Motor neuron (in vitro differentiated cells): ENCODE measurements at regions not wholly inside any gene's neighbourhood (a gene's known extent, or its start where the extent isn't known, plus 50 kb on each side); places are given as distances from the start of the nearest gene placed in this dataset.
"Not testable (repeated sequence)": the region's sequence is repeated elsewhere in the genome, so short reads cannot be mapped to it uniquely, and the experiment has no call there.

Experiments used
- ATAC-seq, 8 experiments: fragments of 200-7000 bp; cut with Tn5 transposase; replicated peaks in 6 of 8; 2 replicates each; pipeline ENCODE4 v1.8.0; 2021; ENCODE audit warnings: mild to moderate bottlenecking in 8 of 8, moderate library complexity in 8 of 8
- H3K27ac ChIP-seq, 2 donors: fragments of 250-450 bp; sonication (Bioruptor Pico); 2 replicates each; pipeline ENCODE4 v1.9.0; 2021; ENCODE audit warnings: antibody characterized with exemption in 2 of 2, mild to moderate bottlenecking in 2 of 2, moderate library complexity in 1 of 2
- H3K4me1 ChIP-seq, 2 donors: fragments of 250-450 bp; sonication (Bioruptor Pico); replicated peaks in 1 of 2; 2 replicates each; pipeline ENCODE4 v1.6.1; 2021; ENCODE audit warnings: antibody characterized with exemption in 2 of 2, mild to moderate bottlenecking in 2 of 2, moderate library complexity in 1 of 2
- H3K4me3 ChIP-seq, 5 donors: fragments of 250-450 bp; sonication (Bioruptor Pico); 2 replicates each; pipeline ENCODE4 v1.9.0; 2021; ENCODE audit warnings: antibody characterized with exemption in 5 of 5, mild to moderate bottlenecking in 5 of 5, moderate library complexity in 4 of 5
- WGBS, 10 experiments: fragments of 450-650 bp; shearing (Covaris generic); methylation state at CpG; one replicate each; pipeline ENCODE4 v1.0.0; 2022; 5-methylcytosine and 5-hydroxymethylcytosine counted together
- in situ Hi-C, 9 experiments: fragments of 400-800 bp; cut with MboI; loops; one replicate each; pipeline ENCODE4 v1.15.0; 2021; ENCODE audit warnings: low sequenced_read_pairs in 9 of 9, low pct_unique_long_range_greater_than_20kb in 2 of 9; ENCODE audit not compliant: unreplicated experiment in 9 of 9

DNA sequence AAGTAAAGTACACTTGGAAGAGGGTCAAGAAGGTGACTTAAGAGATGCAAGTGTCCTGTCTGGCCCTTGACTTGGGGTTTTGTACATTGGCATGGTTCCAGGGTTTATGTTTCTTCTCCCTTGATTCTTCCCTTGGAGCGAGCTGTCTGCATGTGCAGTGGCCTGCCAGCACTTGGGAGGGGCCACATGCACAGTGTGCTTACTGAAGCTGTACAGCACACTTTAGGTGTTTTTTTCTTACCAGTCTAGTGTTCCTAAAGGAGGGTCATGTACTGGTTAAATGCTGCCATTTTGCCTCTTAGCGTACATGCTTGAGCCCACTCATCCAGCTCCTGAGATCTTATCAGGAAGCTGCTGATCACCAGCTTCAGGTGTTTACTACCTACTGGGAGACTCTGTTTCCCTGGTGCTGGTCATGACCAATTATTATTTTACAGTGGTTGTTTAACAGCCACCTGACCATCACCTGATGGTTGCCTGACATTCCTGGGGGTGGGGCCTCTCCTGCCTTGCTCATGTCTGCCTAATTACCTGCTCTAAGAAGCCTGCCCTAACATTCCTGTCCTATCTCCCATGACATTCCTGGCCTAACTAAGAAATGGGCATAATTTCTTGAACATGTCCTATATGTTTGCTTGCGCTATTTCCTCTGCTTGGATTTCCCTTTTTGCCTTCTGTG, 182.9 kb downstream of the MCHR2 start:
- WGBS, 10 experiments: 31 to 94% (median 80%) methylated on average over 1 to 3 of the region's 3 CpGs; no CpG with 5 or more reads in 1 of the 10 experiments
- Histone ChIP-seq H3K27ac (no peak overlapping the region), H3K4me1 (no peaks in the 10 kb centered on the region), H3K4me3 (no peak overlapping the region)
- in situ Hi-C loops: loop anchor here in 1 of 9 experiments (25.0 kb wide), 1 partner anchor 349 kb away; no protein-coding TSS in a partner anchor
- ATAC-seq: no peak

DNA sequence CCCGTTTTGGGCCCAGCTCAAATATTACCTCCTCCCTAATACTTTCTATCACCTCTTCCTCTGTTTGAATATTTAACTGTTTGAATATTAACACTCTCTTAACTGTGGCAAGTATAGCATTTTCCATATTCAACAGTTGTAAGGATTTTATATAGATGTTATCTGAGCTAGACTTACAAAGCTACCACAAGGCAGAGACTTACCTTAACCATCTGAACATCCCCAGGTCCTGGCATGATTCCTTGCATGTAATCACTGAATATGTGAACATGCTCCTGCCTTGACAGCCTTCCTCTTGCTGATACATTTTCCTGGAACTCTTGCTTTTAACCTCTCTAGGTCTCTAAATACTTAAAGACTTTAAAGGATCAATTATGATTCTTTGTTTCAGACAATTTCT, 182.4 kb downstream of the MCHR2 start:
- ATAC-seq: peak in 2 of 8 experiments; percentile 51 to 64
- 36 to 100% (median 85%) methylated on average over 1 of the region's 1 CpG; no CpG with 5 or more reads in 2 of the 10 experiments for WGBS, 10 experiments
- in situ Hi-C loops: loop anchor here in 1 of 9 experiments (25.0 kb wide), 1 partner anchor 349 kb away; no protein-coding TSS in a partner anchor
- no peaks in the 10 kb centered on the region for H3K4me1 ChIP-seq
- H3K4me3 ChIP-seq: no peak overlapping the region
- no peak overlapping the region for H3K27ac ChIP-seq

GRCh38 chr6:99813565-99813964, 180.5 kb downstream of the MCHR2 start:
- Histone ChIP-seq H3K27ac (no peak overlapping the region), H3K4me3 (no peak overlapping the region), H3K4me1 (no peaks in the 10 kb centered on the region)
- in situ Hi-C loops: loop anchor here in 1 of 9 experiments (25.0 kb wide), 1 partner anchor 351 kb away; no protein-coding TSS in a partner anchor
- WGBS, 10 experiments: 0 to 100% (median 29%) methylated on average over 1 of the region's 1 CpG; no CpG with 5 or more reads in 1 of the 10 experiments
- ATAC-seq: no peak

DNA sequence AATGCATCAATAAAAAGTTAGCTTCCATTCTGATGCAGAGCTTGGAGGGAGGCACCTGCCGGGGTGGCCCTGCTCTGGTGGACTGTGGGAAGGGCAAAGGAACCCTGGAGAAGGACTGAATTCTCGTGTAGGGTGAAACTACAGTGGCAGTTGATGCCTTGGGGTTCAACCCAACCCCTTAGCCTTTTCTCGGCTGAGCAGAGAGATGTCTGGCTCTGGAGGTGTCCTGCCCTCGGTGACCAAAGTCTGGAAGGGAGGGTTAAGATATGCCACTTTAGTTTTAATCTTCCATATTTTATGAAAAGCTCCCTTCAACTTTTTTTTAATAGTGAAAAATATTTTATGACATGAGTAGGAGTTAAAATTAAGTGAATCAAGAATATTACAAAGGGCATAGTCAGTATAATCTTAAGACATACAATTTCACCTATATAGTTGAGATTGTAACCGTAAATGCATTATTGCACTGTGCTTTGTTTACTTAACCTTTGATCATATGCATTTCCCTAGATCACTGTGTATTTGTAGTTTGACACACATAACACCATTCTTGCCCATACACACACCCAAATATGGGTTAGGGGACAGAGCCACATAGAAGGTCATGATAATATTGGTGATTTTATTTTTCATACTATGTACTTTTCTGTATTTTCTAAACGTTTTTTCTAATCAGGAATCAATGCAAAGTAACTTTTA, 179.6 kb downstream of the MCHR2 start:
- H3K4me1 ChIP-seq: no peaks in the 10 kb centered on the region
- H3K27ac ChIP-seq: no peak overlapping the region
- 0 to 88% (median 36%) methylated on average over 1 to 6 of the region's 6 CpGs for WGBS, 10 experiments
- ATAC-seq: no peak
- in situ Hi-C loops: loop anchor here in 1 of 9 experiments (25.0 kb wide), 1 partner anchor 352 kb away; no protein-coding TSS in a partner anchor
- no peak overlapping the region for H3K4me3 ChIP-seq

DNA sequence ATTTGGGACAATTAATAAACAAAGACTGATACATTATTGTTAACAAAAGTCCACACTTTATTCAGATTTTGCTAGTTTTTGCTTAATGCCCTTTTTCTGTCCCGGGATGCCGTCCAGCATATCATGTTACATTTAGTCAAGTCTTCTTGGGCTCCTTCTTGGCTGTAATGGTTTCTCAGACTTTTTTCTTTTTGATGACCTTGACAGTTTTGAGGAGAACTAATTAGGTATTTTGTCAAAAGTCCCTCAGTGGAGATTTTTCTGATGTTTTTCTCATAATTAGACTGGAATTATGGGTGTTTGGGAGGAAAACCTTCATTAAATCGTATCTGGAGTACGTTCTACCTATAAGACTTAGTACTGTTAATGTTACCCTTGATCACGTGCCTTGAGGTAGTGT, 177.2 kb downstream of the MCHR2 start:
- no peak for ATAC-seq
- WGBS, 10 experiments: 19 to 93% (median 65%) methylated on average over 2 to 5 of the region's 5 CpGs; no CpG with 5 or more reads in 2 of the 10 experiments
- in situ Hi-C loops: loop anchor here in 1 of 9 experiments (25.0 kb wide), 1 partner anchor 354 kb away; no protein-coding TSS in a partner anchor
- Histone ChIP-seq H3K4me1 (no peaks in the 10 kb centered on the region), H3K4me3 (no peak overlapping the region), H3K27ac (no peak overlapping the region)

DNA sequence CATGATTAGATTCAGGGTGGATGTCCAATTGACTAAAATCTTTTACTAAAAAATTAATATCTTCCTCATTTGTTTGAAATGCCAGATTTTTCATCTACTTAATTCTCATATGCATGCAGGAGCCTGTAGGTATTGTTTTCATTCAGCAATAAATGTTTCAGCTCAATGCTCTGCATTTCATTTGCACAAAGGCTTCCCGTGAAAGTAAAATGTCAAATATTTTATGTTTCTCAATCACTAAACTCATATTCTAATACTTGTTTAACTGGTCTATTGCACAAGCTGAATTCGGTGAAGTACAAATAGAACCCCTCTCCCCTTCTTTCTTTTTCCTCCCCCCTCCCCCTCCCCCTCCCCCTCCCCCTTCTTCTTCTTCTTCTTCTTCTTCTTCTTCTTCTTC, 175.9 kb downstream of the MCHR2 start:
- Histone ChIP-seq H3K27ac (no peak overlapping the region), H3K4me1 (peaks cover 0 to 4% of the 10 kb centered on the region in 2 donors), H3K4me3 (no peak overlapping the region)
- 0 to 100% (median 71%) methylated on average over 1 to 2 of the region's 2 CpGs; no CpG with 5 or more reads in 3 of the 10 experiments for WGBS, 10 experiments
- in situ Hi-C loops: loop anchor here in 1 of 9 experiments (25.0 kb wide), 1 partner anchor 356 kb away; no protein-coding TSS in a partner anchor
- ATAC-seq: no peak

- no peak for ATAC-seq
- no peak overlapping the region for H3K4me3 ChIP-seq
- H3K4me1 ChIP-seq: peaks cover 0 to 7% of the 10 kb centered on the region in 2 donors
- H3K27ac ChIP-seq: no peak overlapping the region
- 20 to 100% (median 83%) methylated on average over 1 to 5 of the region's 5 CpGs for WGBS, 10 experiments
- in situ Hi-C loops: loop anchor here in 1 of 9 experiments (25.0 kb wide), 1 partner anchor 358 kb away; no protein-coding TSS in a partner anchor
Observed at GRCh38 chr6:99819853-99820252, 174.2 kb downstream of the MCHR2 start.

DNA sequence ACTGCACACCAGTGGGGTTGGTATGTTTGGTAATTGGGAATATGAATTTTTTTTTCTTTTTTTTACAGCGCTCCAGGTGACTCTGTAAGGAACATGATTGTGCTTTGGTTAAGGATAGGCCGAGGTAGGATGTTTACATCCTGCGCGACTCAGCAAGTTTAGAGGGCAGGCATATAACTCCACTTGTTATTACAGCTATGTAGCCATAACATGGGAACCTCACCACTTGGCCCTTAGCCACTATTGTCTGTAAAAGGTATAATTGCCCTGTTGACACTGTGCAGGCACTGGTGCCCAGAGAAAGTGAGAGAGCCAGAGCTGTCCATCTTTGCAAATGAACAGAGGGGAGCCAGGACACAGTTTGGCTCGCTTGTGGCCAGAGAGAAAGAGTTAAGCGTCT, 172.9 kb downstream of the MCHR2 start:
- in situ Hi-C loops: loop anchor here in 1 of 9 experiments (25.0 kb wide), 1 partner anchor 359 kb away; no protein-coding TSS in a partner anchor
- peaks cover 0 to 7% of the 10 kb centered on the region in 2 donors for H3K4me1 ChIP-seq
- H3K4me3 ChIP-seq: no peak overlapping the region
- H3K27ac ChIP-seq: no peak overlapping the region
- WGBS, 10 experiments: 61 to 100% (median 94%) methylated on average over 1 to 5 of the region's 6 CpGs; no CpG with 5 or more reads in 3 of the 10 experiments
- no peak for ATAC-seq

DNA sequence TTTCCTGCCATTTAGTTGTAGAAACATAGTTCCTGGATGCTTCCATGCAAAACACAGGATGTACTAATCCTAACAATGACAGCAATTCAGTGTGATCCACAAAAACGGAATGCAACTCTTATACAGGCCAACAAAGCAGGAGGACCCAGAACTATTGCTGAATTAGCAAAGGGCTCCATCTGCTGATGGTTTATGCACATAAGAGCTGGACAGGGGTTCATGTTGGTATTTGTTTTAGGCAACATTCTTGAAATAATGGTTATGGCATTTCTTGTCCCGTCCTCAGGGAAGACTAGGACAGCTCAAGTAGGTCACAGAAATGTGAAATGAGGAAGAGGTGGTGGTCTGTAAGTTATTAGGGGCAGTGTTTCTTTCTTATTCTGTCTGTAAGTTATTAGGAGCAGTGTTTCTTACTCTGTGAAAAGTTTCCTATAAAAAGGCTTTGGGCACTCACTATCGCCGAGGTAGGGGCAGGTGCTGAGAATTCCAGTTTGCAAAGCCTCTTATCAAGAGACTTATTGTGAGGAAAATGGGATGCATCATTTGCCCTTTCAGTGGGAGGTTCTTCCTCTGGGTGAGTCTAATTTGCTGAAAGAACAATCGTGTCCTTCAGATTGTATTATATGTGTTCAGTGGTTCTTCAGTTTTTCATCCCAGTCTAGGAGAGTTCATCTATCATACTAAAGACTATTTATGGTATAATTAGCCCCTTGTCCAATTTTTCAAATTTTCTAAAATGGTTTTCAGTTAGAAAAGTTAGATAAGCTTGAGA, 171.1 kb downstream of the MCHR2 start:
- Histone ChIP-seq H3K27ac (no peak overlapping the region), H3K4me1 (peaks cover 0 to 7% of the 10 kb centered on the region in 2 donors), H3K4me3 (peak overlapping the region; percentile 20 to 41 (median 36))
- WGBS, 10 experiments: 0 to 43% (median 29%) methylated on average over 1 to 5 of the region's 5 CpGs; no CpG with 5 or more reads in 1 of the 10 experiments
- in situ Hi-C loops: loop anchor here in 1 of 9 experiments (25.0 kb wide), 1 partner anchor 361 kb away; no protein-coding TSS in a partner anchor
- peak; percentile 72 to 99 (median 87) for ATAC-seq

DNA sequence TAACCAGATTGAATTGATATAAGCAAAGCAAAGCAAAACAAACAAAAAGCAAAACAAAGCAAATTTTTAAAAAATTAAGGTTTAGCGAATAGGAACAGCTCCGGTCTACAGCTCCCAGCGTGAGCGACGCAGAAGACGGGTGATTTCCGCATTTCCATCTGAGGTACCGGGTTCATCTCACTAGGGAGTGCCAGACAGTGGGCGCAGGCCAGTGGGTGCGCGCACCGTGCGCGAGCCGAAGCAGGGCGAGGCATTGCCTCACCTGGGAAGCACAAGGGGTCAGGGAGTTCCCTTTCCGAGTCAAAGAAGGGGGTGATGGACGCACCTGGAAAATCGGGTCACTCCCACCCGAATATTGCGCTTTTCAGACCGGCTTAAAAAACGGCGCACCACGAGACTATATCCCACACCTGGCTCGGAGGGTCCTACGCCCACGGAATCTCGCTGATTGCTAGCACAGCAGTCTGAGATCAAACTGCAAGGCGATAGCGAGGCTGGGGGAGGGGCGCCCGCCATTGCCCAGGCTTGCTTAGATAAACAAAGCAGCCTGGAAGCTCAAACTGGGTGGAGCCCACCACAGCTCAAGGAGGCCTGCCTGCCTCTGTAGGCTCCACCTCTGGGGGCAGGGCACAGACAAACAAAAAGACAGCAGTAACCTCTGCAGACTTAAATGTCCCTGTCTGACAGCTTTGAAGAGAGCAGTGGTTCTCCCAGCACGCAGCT, 170.3 kb downstream of the MCHR2 start:
- 0 to 30% methylated on average over 1 to 2 of the region's 34 CpGs; no CpG with 5 or more reads in 8 of the 10 experiments for WGBS, 10 experiments
- not testable (repeated sequence) for H3K27ac ChIP-seq, H3K4me1 ChIP-seq
- in situ Hi-C loops: loop anchor here in 1 of 9 experiments (25.0 kb wide), 1 partner anchor 361 kb away; no protein-coding TSS in a partner anchor
- H3K4me3 ChIP-seq: peak overlapping the region; percentile 20 to 41 (median 36)
- ATAC-seq: peak in 1 of 8 experiments; percentile 16

DNA sequence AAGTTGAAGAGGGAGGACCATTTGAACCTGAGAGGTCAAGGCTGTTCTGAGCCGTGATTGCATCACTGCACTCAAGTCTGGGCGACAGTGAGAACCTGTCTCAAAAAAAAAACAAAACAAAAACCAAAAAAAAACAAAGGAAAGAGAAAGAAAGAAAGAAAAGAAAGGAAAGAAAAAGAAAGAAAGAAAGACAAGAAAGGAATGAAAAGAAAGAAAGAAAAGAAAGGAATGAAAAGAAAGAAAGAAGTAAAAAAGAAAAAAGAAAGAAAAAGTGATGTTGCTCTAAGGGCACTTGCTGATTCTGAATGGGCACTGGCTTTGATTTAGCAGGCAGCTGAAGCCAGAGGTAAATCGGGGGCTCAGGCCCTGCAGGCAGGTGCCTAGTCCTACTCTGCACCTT, 161.0 kb downstream of the MCHR2 start:
- no peak for ATAC-seq
- H3K4me1 ChIP-seq: no peaks in the 10 kb centered on the region
- WGBS, 10 experiments: 13 to 97% (median 70%) methylated on average over 2 to 3 of the region's 3 CpGs
- no peak overlapping the region for H3K4me3 ChIP-seq
- in situ Hi-C loops: no loop called here
- no peak overlapping the region for H3K27ac ChIP-seq

DNA sequence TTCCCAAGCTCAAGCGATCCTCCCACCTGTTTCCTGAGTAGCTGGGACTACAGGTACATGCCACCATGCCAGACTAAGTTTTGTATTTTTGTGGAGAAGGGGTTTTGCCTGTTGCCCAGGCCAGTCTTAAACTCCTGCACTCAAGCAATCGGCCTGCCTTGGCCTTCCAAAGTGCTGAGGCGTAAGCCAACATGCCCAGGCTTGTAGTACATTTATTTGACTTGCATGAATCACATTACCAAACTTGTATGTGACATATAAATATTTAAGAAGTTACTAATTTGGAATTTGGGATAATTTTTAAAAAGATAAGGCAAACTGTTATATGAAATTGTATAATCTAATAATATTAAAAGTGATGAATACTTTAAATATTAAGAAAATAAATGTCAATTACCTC, 157.6 kb downstream of the MCHR2 start:
- Histone ChIP-seq H3K4me1 (no peaks in the 10 kb centered on the region), H3K27ac (no peak overlapping the region), H3K4me3 (no peak overlapping the region)
- ATAC-seq: no peak
- 40 to 100% (median 86%) methylated on average over 1 to 3 of the region's 3 CpGs; no CpG with 5 or more reads in 1 of the 10 experiments for WGBS, 10 experiments
- in situ Hi-C loops: no loop called here
